HG03442 (cell line): ENCODE measurements at regions not wholly inside any gene's neighbourhood (a gene's known extent, or its start where the extent isn't known, plus 50 kb on each side); places are given as distances from the start of the nearest gene placed in this dataset.

Experiments used
- ATAC-seq: cut with Tn5 transposase; IDR thresholded peaks from one replicate; pipeline ENCODE4 v1.9.1; 2021; ENCODE audit warnings: mild to moderate bottlenecking, moderate library complexity; ENCODE audit not compliant: unreplicated experiment

DNA sequence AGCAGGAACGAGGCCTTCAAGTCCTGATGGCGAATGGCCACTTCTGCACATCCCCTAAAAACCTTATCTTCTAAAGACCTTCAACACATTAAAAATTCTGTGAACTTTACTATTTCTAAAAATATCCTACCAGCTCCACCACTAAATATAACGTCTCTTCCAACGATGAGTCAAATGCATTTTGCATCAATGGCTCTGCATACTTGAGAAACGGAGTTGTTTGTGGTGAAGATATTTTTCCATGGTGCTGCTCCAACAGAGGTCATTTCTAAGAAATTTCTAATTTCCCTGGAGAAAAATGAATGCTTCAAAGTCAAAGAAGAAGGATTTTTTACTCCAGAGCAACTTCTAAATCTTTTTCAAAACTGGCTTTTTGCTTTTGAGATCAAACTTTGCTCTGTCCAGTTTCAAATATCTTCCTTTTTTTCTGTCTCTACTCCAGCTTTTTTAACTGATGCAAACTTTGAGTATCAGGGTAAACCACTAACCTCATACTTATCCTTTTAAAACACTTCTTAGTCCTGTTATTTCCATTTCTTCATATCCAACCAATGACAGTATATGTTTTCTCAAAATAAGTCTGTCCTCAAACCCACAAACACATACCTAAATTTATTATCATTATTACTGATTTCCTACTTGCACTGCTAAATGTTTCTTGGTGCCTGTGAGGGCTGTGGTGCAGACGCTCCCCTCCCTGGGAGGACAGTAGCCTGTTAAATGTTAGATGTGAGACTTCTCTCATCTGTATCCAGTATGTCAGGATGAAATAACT lies 258.1 kb downstream of the KLF6 start:
- ATAC-seq = no peak

DNA sequence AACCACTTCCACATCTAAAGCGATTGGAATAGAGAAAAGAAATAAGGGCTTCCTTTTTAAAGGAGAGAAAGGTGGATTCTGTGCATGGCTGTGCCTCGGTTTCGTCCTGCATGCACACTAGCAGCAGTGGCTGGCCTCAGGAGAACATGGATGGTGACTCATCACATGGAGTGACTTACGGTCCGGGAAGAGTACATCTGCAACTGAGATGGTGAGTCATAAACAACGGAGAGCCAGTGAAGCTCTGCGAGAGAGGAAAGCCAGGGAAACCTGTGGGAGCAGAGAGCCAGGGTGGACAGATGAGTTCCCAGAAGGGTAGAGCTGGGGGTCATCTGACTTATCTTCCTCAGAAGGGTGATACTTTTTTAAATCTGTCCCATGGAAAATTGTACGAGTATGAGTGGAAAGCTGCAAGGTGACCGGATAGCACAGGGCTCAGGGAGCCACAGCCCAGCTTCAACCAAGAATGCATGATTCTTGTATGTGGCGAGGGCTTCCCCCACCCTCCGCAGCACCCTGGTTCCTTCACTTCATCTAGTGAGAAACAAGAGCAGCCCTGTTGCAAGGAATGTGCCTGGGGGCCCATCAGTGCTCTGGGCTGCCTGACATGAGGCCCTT lies 259.1 kb downstream of the KLF6 start:
- ATAC-seq = no peak

- no peak for ATAC-seq
Observed at GRCh38 chr10:3524086-3524960, 260.7 kb downstream of the KLF6 start.

- no peak for ATAC-seq
Observed at GRCh38 chr10:3523309-3524050, 261.5 kb downstream of the KLF6 start.

DNA sequence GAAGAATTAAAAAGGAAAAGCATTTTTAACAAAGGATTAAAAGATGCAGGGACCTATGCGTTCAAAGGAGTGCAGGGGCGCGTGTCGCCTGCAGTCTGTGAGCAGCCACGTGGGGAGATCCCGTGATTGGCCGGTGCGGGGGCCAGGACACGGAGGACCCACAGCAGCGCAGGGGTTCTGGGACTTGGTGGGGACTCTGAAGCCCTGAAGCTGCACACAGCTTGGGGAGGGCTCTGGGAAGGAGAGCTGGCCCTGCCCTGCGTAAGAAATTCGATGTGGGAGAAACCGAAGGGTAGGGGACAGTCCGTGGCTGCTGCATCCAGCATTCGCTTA lies 268.1 kb downstream of the KLF6 start:
- no peak for ATAC-seq

- ATAC-seq = no peak
Observed at GRCh38 chr10:3516234-3516922, 268.6 kb downstream of the KLF6 start.

DNA sequence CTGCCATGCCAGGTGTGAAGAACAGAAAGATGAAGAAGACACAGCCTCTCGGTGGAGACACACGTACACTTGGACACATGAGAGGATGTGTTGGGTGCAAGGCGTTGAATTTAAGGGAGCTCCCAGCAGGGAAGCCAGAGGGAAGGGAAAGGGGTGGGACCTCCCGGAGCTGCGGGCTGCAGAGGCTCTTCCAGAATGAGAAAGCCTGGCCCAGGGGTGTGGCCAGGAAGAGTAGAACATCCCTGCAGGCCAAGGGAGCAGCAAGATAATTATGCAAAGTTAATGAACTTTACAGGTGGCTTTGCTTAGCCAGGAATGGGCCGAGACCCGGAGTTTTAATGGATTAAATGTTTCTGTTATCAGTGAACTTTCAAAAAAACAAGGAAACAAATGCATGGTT lies 270.3 kb downstream of the KLF6 start:
- ATAC-seq = no peak

GRCh38 chr10:3512263-3512662 lies 272.7 kb downstream of the KLF6 start:
- no peak for ATAC-seq

DNA sequence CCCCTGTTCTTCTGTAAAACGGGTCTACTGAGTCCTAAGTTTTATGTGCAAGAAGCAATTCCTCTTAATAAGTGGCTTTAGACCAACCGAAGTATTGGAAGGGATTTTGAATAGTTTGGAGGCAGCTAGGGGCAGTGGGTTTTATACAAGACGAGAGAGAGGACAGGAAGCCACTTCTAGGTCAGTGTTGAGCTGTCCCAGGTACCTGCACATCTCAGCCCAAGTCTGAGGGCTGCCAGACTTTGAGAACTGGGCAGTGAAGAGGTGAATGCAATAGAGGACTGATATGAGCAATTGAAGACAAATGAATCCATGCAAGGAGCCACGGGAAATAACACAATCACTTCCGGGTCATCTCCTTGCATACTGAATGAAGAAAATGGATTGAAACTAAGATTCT lies 273.5 kb downstream of the KLF6 start:
- no peak for ATAC-seq

DNA sequence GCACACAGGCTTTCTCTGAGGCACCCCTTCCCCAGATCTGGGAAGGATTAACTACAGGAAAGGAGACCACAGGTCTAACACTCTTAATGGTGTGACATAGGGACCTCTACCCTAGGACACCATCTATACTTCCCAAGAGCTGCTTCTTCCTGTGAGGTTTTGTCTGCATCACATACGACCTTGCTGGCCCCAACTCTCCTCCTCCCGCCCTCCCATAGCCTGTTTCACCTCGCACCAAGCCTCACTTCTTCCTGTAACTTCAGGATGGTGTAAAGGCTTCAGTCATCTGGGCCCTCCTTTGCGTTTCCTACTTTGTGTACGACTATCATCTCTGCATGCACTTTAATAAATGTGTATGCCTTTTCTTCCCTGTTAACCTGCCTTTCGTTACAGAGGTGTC lies 274.3 kb downstream of the KLF6 start:
- ATAC-seq = no peak

- ATAC-seq = no peak
Observed at GRCh38 chr10:3509355-3509754, 275.7 kb downstream of the KLF6 start.

DNA sequence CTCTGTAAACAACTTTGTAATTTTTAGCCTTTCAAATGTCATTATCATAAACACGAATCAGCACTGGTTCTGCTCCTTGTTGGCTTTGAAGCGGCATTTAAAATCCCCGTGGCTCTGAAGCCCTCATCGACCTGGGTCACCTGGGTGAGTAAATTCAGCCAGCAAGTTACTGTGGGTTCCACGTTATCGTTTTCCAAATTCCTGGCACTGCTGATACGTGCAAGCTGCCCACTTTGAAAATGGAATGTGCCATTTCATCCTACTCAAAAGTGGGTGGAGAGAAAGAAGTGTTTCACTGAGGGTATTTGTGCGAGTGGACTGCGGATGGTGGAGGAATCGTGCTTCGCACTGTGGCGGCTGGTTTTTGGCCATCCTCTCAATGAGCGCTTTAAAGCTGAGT lies 281.7 kb downstream of the KLF6 start:
- ATAC-seq = no peak

- ATAC-seq = no peak
Observed at GRCh38 chr10:3502673-3503072, 282.3 kb downstream of the KLF6 start.

GRCh38 chr10:3500408-3500856 lies 284.6 kb downstream of the KLF6 start:
- ATAC-seq = no peak

DNA sequence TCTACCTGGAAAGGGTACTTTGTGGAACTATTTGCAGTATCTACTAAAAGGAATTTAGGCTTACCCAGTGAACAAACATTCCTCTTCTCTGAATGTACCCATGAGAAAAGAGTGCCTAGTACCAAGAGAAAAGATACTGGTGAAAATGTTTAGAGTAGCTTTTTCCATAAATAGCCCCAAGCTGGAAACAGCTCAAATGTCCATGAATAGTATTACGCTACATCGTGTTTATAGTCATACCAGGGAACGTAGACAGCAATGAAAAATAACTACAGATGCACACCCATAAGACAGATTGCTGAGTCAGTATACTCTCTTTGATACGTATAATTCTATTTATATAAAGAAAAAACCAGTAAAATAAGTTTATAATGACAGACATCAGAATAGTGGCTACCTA lies 285.9 kb downstream of the KLF6 start:
- no peak for ATAC-seq

- ATAC-seq = no peak
Observed at GRCh38 chr10:3497581-3497980, 287.4 kb downstream of the KLF6 start.

GRCh38 chr10:3496138-3496537 lies 288.9 kb downstream of the KLF6 start:
- ATAC-seq = no peak

- no peak for ATAC-seq
Observed at GRCh38 chr10:3495281-3495680, 289.7 kb downstream of the KLF6 start.

DNA sequence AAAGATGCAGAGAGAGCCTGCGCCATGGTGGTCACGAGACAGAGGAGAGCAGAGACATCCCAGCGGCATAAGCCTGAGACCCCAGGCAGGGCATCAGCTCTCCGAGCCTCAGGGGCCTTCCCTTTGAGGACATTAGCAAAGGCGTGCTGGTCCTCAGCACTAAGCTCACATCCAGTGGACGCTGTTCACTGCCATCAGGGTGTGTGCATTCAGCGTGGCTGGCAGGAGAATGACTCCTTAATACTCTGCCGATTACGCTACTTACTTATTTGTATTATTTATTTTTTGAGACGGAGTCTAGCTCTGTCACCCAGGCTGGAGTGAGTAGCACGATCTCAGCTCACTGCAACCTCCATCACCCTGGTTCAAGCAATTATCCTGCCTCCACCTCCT lies 290.2 kb downstream of the KLF6 start:
- no peak for ATAC-seq

DNA sequence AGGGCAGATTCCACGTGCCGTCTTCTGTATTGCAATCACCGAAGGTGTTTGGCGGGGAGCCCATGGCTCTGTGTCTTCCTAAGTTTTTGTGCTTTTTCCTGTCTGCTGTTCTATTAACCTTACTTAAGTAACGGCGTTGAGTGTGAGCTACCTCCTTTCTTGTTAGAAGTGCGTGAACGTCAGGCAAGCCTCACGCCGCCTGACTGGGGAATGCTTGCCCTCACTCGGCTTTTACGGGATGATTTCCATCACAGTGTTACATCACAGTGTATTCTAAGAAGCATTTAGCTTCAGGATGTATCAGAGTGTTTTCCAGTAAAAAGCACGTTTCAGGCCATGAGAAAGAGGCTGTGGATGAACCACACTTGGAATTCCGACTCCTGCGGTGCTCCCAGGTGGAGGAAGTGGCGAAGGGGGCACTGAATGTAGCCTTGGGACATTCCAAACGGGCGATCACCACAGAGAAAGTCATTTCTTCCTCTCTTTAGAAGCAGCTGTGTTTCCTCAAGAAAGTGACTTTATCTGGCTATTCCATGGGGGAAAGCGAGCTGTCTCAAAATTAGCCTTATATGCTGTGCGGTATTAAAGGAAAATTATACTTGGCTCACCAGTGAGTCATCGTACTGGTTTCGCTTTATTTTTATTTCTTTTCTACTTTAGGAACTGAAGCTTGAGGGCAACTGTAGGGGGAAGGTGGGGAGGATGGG lies 290.7 kb downstream of the KLF6 start:
- ATAC-seq = no peak
